Prostate gland (tissue), 2 donors: ENCODE measurements at regions not wholly inside any gene's neighbourhood (a gene's known extent, or its start where the extent isn't known, plus 50 kb on each side); places are given as distances from the start of the nearest gene placed in this dataset.

Experiments
- POLR2A ChIP-seq: fragments of 450-650 bp; IDR thresholded peaks from one replicate; pipeline ENCODE4 v1.6.1; 2016; ENCODE audit warnings: antibody characterized with exemption, mild to moderate bottlenecking
- POLR2AphosphoS5 ChIP-seq: sonication (generic); formaldehyde crosslinking; IDR thresholded peaks from one replicate; pipeline ENCODE4 v1.6.1; 2017; ENCODE audit warnings: antibody characterized with exemption
- TF ChIP-seq, protein P1 (sequence below), 4 experiments: fragments of 200-600 bp in 2 of 4; fragments of 450-650 bp in 2 of 4; sonication (generic) in 2 of 4; IDR thresholded peaks; 1 replicate in 3 of 4; 2 replicates in 1 of 4; pipeline ENCODE4 v1.5.1; 2016 to 2019; ENCODE audit warnings: antibody characterized with exemption in 4 of 4, mild to moderate bottlenecking in 2 of 4, moderate library complexity in 2 of 4

DNA sequence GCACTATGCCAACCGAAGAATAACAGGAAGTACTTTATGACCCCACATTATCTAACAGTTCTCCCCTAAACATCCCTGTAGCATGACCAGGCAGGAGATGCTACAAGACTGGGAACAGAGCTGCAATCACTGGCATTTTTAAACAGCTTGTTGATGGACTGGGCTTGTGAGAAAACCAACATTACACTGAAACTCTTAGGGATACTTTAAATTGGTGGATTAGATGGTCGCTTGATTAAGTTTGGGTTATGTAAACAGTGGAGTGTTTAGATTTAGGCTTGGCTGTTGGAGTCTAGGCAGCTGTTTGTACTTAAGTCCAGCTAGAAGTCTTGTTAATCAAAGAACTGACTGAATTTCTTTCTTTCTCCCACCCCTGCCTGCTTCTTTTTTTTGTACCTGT lies 234.1 kb upstream of the BMP2 start:
- TF ChIP-seq, protein P1, sequence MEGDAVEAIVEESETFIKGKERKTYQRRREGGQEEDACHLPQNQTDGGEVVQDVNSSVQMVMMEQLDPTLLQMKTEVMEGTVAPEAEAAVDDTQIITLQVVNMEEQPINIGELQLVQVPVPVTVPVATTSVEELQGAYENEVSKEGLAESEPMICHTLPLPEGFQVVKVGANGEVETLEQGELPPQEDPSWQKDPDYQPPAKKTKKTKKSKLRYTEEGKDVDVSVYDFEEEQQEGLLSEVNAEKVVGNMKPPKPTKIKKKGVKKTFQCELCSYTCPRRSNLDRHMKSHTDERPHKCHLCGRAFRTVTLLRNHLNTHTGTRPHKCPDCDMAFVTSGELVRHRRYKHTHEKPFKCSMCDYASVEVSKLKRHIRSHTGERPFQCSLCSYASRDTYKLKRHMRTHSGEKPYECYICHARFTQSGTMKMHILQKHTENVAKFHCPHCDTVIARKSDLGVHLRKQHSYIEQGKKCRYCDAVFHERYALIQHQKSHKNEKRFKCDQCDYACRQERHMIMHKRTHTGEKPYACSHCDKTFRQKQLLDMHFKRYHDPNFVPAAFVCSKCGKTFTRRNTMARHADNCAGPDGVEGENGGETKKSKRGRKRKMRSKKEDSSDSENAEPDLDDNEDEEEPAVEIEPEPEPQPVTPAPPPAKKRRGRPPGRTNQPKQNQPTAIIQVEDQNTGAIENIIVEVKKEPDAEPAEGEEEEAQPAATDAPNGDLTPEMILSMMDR (IDR thresholded peaks at IDR 0.05): no peak
- no peak for TF ChIP-seq POLR2AphosphoS5
- no peak for TF ChIP-seq POLR2A
